ENCODE measurements at regions not wholly inside any gene's neighbourhood (a gene's known extent, or its start where the extent isn't known, plus 50 kb on each side); places are given as distances from the start of the nearest gene placed in this dataset.
"Not testable (repeated sequence)": the region's sequence is repeated elsewhere in the genome, so short reads cannot be mapped to it uniquely, and the experiment has no call there.

DNA sequence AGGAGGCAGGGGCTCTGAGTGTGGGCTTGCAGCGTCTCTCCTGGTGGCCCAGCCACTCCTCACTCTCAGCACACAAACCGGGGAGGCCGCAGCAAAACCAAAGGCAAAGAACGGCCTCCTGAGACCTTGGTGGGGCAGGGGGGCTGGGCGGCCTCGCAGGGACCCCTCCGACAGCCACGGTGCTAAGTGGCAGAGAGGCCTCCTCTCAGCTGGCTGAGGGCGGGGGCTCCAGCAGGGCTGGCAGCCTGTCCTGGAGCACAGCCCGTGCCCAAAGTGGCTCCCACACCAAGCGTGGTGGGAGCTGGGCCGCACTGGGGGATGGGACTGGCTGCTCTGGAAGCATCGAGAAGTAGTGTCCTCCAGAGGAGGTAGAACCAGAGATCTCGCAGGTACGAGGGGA lies 334.4 kb downstream of the QKI start:
- Histone ChIP-seq H3K27me3 (no peaks in the 10 kb centered on the region), H3K4me3 (ENCODE audit: low read depth, low read length) (no peak overlapping the region), H3K4me1 (peaks cover 4% of the 10 kb centered on the region; the same call in 1 of the 2 replicates), H3K36me3 (no peaks in the 10 kb centered on the region), H3K9me3 (no peaks in the 10 kb centered on the region)
- DNase-seq: no peak
- TF ChIP-seq CTCF (IDR thresholded peaks at IDR 0.05; ENCODE audit: low read depth, low read length): no peak

DNA sequence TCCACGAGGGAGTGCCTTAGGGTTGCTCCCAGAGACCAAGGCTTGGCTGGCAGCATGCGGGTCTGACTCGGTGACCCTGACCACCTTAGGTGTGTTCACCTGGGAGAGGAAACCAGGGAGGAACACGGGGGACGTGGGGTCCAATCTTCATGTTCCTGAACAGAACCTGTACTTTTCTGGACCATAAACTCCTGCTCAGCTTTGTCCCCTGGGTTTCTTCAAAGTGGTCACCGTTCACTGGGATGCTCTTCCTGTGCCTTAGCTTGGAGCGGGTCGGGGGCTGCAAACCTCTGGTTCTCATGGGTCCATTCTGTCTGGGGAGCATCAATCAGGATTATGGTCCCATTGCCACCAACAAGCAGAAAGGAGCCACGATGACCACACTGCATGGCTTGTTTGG lies 333.5 kb downstream of the QKI start:
- no peaks in the 10 kb centered on the region for H3K27me3 ChIP-seq
- no peaks in the 10 kb centered on the region for H3K36me3 ChIP-seq
- H3K9me3 ChIP-seq: no peaks in the 10 kb centered on the region
- H3K4me1 ChIP-seq: peaks cover 4% of the 10 kb centered on the region; the same call in 1 of the 2 replicates
- no peak for TF ChIP-seq CTCF (IDR thresholded peaks at IDR 0.05; ENCODE audit: low read depth, low read length)
- DNase-seq: no peak
- H3K4me3 ChIP-seq (ENCODE audit: low read depth, low read length): no peak overlapping the region

DNA sequence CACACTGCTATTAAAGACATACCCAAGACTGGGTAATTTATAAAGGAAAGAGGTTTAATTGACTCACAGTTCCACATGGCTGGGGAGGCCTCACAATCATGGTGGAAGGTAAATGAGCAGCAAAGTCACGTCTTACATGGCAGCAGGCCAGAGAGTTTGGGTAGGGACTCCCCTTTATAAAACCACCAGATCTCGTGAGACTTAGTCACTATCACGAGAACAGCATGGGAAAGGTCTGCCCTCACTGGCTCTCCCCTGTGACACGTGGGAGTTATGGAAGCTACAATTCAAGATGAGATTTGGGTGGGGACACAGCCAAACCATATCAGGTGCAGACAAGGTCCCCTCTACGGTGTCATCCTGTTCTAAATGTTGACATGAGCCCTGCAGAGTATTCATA lies 332.5 kb downstream of the QKI start:
- H3K4me1 ChIP-seq; H3K27me3 ChIP-seq; H3K4me3 ChIP-seq (ENCODE audit: low read depth, low read length); H3K36me3 ChIP-seq; DNase-seq; H3K9me3 ChIP-seq: not testable (repeated sequence)

DNA sequence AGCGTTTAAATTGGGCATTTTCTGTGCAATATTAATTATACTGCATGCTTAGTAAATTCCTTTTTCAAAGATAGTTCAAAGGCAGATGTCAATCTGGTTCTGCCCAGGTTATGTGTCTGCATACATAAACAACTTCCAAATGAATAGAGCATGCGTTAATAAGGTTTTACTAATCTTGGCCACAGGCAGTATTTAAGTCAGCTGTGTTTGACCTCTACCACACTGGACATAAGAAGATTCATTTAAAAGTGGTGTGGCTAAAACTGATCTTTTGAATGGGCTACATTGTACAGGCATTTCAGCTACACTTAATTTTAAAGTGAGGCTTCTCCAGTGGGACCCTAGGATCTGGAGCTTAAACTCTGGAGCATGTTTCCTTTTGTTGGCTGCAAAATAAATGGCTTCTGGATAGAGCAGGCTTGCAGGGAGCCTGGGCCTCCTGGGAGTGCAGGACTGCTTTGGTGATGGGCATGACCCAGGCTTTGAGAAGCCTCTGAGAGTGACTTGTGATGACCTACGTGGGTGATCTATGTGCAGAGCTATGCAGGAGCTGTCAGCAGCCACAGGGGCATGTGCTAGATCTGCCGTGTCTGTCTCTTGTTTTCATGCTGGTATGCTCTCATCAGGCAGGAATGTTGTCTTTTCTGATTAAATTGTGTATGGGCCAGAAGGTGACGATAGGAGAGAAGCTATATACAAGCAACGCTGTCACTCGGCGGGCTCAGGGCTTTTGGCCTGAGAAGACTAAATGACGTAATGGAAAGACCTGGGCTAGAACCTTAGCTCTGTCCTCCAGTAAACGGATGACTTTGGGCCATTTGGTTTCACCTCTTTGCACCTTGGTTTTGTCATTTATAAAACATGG lies 331.2 kb downstream of the QKI start:
- Histone ChIP-seq H3K9me3 (no peaks in the 10 kb centered on the region), H3K36me3 (no peaks in the 10 kb centered on the region), H3K27me3 (no peaks in the 10 kb centered on the region), H3K4me3 (ENCODE audit: low read depth, low read length) (no peak overlapping the region), H3K4me1 (peaks cover 17% of the 10 kb centered on the region)
- TF ChIP-seq CTCF (IDR thresholded peaks at IDR 0.05; ENCODE audit: low read depth, low read length): no peak
- DNase-seq: no peak

GRCh38 chr6:163744256-163744925 lies 329.9 kb downstream of the QKI start:
- no peak for DNase-seq
- no peak for TF ChIP-seq CTCF (IDR thresholded peaks at IDR 0.05; ENCODE audit: low read depth, low read length)
- H3K9me3 ChIP-seq: no peaks in the 10 kb centered on the region
- peaks cover 17% of the 10 kb centered on the region for H3K4me1 ChIP-seq
- no peak overlapping the region for H3K4me3 ChIP-seq (ENCODE audit: low read depth, low read length)
- no peaks in the 10 kb centered on the region for H3K36me3 ChIP-seq
- H3K27me3 ChIP-seq: no peaks in the 10 kb centered on the region

- Histone ChIP-seq H3K9me3 (no peaks in the 10 kb centered on the region), H3K4me1 (peaks cover 17% of the 10 kb centered on the region), H3K4me3 (ENCODE audit: low read depth, low read length) (no peak overlapping the region), H3K27me3 (no peaks in the 10 kb centered on the region), H3K36me3 (no peaks in the 10 kb centered on the region)
- DNase-seq: no peak
- no peak for TF ChIP-seq CTCF (IDR thresholded peaks at IDR 0.05; ENCODE audit: low read depth, low read length)
Observed at GRCh38 chr6:163743796-163744195, 329.3 kb downstream of the QKI start.
